NB4 (cell line): ENCODE measurements at regions not wholly inside any gene's neighbourhood (a gene's known extent, or its start where the extent isn't known, plus 50 kb on each side); places are given as distances from the start of the nearest gene placed in this dataset.

Experiments used
- CTCF ChIP-seq: IDR thresholded peaks from one replicate; pipeline ENCODE4 v1.5.1; 2012; ENCODE audit warnings: low read depth, low read length
- MAX ChIP-seq: IDR thresholded peaks from 2 replicates; pipeline ENCODE4 v1.6.1; 2011; ENCODE audit warnings: low read depth, low read length
- MYC ChIP-seq: IDR thresholded peaks from 2 replicates; pipeline ENCODE4 v1.6.1; 2011; ENCODE audit warnings: low read depth, low read length
- POLR2A ChIP-seq: IDR thresholded peaks from 2 replicates; pipeline ENCODE4 v1.6.1; 2011; ENCODE audit warnings: mild to moderate bottlenecking; ENCODE audit not compliant: insufficient read length; ENCODE audit errors: extremely low read depth

- TF ChIP-seq MYC, result no peak
- TF ChIP-seq POLR2A, result no peak
- TF ChIP-seq CTCF, result no peak
- TF ChIP-seq MAX, result no peak
Measured at GRCh38 chr20:10786678-10787077, 112.9 kb upstream of the JAG1 start.
